Stomach (tissue), 4 donors: ENCODE measurements at regions not wholly inside any gene's neighbourhood (a gene's known extent, or its start where the extent isn't known, plus 50 kb on each side); places are given as distances from the start of the nearest gene placed in this dataset.

Source experiments
- EP300 ChIP-seq: sonication (generic); formaldehyde crosslinking; IDR thresholded peaks from one replicate; pipeline ENCODE4 v1.6.1; 2017; ENCODE audit warnings: antibody characterized with exemption
- POLR2A ChIP-seq, 4 donors: fragments of 450-650 bp; IDR thresholded peaks; one replicate each; pipeline ENCODE4 v1.6.1; 2016; ENCODE audit warnings: antibody characterized with exemption in 4 of 4, control low read depth in 2 of 4, mild to moderate bottlenecking in 1 of 4, moderate library complexity in 1 of 4
- POLR2AphosphoS5 ChIP-seq, 3 donors: sonication (generic); formaldehyde crosslinking; IDR thresholded peaks; one replicate each; pipeline ENCODE4 v1.6.1; 2016; ENCODE audit warnings: antibody characterized with exemption in 3 of 3
- TF ChIP-seq, protein P1 (sequence below), 7 experiments: fragments of 450-650 bp in 4 of 7; fragments of 200-600 bp in 3 of 7; sonication (generic) in 3 of 7; IDR thresholded peaks; one replicate each; pipeline ENCODE4 v1.5.1; 2016 to 2019; ENCODE audit warnings: antibody characterized with exemption in 7 of 7, control low read depth in 2 of 7, mild to moderate bottlenecking in 1 of 7

GRCh38 chr4:159027535-159027934, 75.3 kb upstream of the RAPGEF2 start:
- TF ChIP-seq, protein P1, sequence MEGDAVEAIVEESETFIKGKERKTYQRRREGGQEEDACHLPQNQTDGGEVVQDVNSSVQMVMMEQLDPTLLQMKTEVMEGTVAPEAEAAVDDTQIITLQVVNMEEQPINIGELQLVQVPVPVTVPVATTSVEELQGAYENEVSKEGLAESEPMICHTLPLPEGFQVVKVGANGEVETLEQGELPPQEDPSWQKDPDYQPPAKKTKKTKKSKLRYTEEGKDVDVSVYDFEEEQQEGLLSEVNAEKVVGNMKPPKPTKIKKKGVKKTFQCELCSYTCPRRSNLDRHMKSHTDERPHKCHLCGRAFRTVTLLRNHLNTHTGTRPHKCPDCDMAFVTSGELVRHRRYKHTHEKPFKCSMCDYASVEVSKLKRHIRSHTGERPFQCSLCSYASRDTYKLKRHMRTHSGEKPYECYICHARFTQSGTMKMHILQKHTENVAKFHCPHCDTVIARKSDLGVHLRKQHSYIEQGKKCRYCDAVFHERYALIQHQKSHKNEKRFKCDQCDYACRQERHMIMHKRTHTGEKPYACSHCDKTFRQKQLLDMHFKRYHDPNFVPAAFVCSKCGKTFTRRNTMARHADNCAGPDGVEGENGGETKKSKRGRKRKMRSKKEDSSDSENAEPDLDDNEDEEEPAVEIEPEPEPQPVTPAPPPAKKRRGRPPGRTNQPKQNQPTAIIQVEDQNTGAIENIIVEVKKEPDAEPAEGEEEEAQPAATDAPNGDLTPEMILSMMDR (IDR thresholded peaks at IDR 0.05), result no peak
- no peak for TF ChIP-seq POLR2A (IDR thresholded peaks at IDR 0.05)
- TF ChIP-seq POLR2AphosphoS5 (IDR thresholded peaks at IDR 0.05), result no peak
- TF ChIP-seq EP300, result no peak
